B cell (primary cell): ENCODE measurements at regions not wholly inside any gene's neighbourhood (a gene's known extent, or its start where the extent isn't known, plus 50 kb on each side); places are given as distances from the start of the nearest gene placed in this dataset.

Experiments
- ATAC-seq: fragments of 200-7000 bp; cut with Tn5 transposase; one replicate; pipeline ENCODE4 v1.10.0; 2021; ENCODE audit warnings: low read depth, mild to moderate bottlenecking, moderate number of reproducible peaks, moderate library complexity
- CTCF ChIA-PET: fragments of 350-600 bp; sonication (Branson Sonifier 250); formaldehyde crosslinking; loops from one replicate; lab custom pipeline; 2021; ENCODE audit warnings: antibody characterized with exemption, inconsistent platforms; lab: Charles Lee
- POLR2A ChIA-PET: fragments of 350-600 bp; sonication (Branson Sonifier 250); formaldehyde crosslinking; loops from one replicate; lab custom pipeline; 2021; ENCODE audit warnings: antibody characterized with exemption; lab: Charles Lee
- DNase-seq: peaks from one replicate; pipeline ENCODE4 v3.0.0; 2013
- H2AFZ ChIP-seq: 2 replicates; pipeline ENCODE4 v1.6.1; 2012; ENCODE audit warnings: mild to moderate bottlenecking, low read depth, low read length; ENCODE audit not compliant: insufficient read depth, poor library complexity, severe bottlenecking
- H3K27ac ChIP-seq, 2 donors: 1 replicate in 1 of 2; 2 replicates in 1 of 2; pipeline ENCODE4 v1.5.1; 2012 to 2013; ENCODE audit warnings: low read length in 2 of 2, mild to moderate bottlenecking in 2 of 2, moderate library complexity in 1 of 2
- H3K27me3 ChIP-seq, 4 experiments: fragments of 200-600 bp in 1 of 4; sonication (generic) in 1 of 4; replicated peaks in 1 of 4; 1 replicate in 2 of 4; 2 replicates in 2 of 4; pipeline versions ENCODE4 v1.6.1 to v1.7.0; 2013 to 2016; ENCODE audit warnings: low read length in 3 of 4, mild to moderate bottlenecking in 2 of 4, mixed read lengths in 1 of 4, moderate library complexity in 1 of 4; ENCODE audit not compliant: insufficient read depth in 4 of 4, control insufficient read depth in 3 of 4; ENCODE audit errors: control extremely low read depth in 1 of 4
- H3K36me3 ChIP-seq, 2 experiments: replicated peaks in 1 of 2; 1 replicate in 1 of 2; 2 replicates in 1 of 2; pipeline versions ENCODE4 v1.6.1 to v1.7.1; 2013; ENCODE audit warnings: low read length in 1 of 2; ENCODE audit not compliant: insufficient read depth in 2 of 2, control insufficient read depth in 1 of 2; ENCODE audit errors: control extremely low read depth in 1 of 2, extremely low read depth in 1 of 2
- H3K4me1 ChIP-seq, 2 donors: fragments of 200-600 bp in 1 of 2; sonication (generic) in 1 of 2; 1 replicate in 1 of 2; 2 replicates in 1 of 2; pipeline versions ENCODE4 v1.5.1 to v1.6.1; 2013 to 2017; ENCODE audit warnings: low read length in 2 of 2; ENCODE audit not compliant: control insufficient read depth in 2 of 2, insufficient read depth in 2 of 2
- H3K4me2 ChIP-seq: replicated peaks from 2 replicates; pipeline ENCODE3; 2012; ENCODE audit warnings: mild to moderate bottlenecking, low read depth, low read length; ENCODE audit not compliant: poor library complexity, severe bottlenecking
- H3K4me3 ChIP-seq, 5 experiments: fragments of 200-600 bp in 1 of 5; sonication (generic) in 1 of 5; 1 replicate in 3 of 5; 2 replicates in 2 of 5; pipeline versions ENCODE4 v1.5.1 to v1.7.0; 2011 to 2016; ENCODE audit warnings: low read length in 4 of 5, mild to moderate bottlenecking in 4 of 5, low read depth in 2 of 5, control low read depth in 1 of 5, moderate library complexity in 1 of 5; ENCODE audit not compliant: insufficient read depth in 1 of 5; ENCODE audit errors: control extremely low read depth in 1 of 5, extremely low read depth in 1 of 5
- H3K79me2 ChIP-seq: fragments of 200-600 bp; sonication (generic); one replicate; pipeline ENCODE4 v1.6.0; 2016; ENCODE audit warnings: low read length; ENCODE audit not compliant: control insufficient read depth, insufficient read depth
- H3K9ac ChIP-seq: fragments of 200-600 bp; sonication (generic); 2 replicates; pipeline ENCODE4 v1.6.1; 2017; ENCODE audit warnings: mild to moderate bottlenecking, low read length, moderate library complexity
- H3K9me3 ChIP-seq, 3 donors: one replicate each; pipeline versions ENCODE4 v1.6.1 to v1.7.1; 2013; ENCODE audit warnings: low read length in 2 of 3; ENCODE audit not compliant: control insufficient read depth in 2 of 3, insufficient read depth in 1 of 3; ENCODE audit errors: control extremely low read depth in 1 of 3
- H4K20me1 ChIP-seq: 2 replicates; pipeline ENCODE4 v1.6.0; 2012; ENCODE audit warnings: mild to moderate bottlenecking, low read length; ENCODE audit not compliant: insufficient read depth, control insufficient read depth, poor library complexity, severe bottlenecking
- H3K27ac Mint-ChIP-seq: one replicate; pipeline ENCODE4 v1.8.0; 2021; ENCODE audit warnings: mixed read lengths
- H3K27me3 Mint-ChIP-seq: one replicate; pipeline ENCODE4 v1.8.0; 2021; ENCODE audit warnings: mixed read lengths
- H3K4me1 Mint-ChIP-seq: one replicate; pipeline ENCODE4 v1.8.0; 2021; ENCODE audit warnings: mixed read lengths
- H3K4me3 Mint-ChIP-seq: one replicate; pipeline ENCODE4 v1.8.0; 2021; ENCODE audit warnings: mixed read lengths
- H3K9me3 Mint-ChIP-seq: one replicate; pipeline ENCODE4 v1.8.0; 2022; ENCODE audit warnings: mixed read lengths; ENCODE audit not compliant: insufficient read depth
- CTCF ChIP-seq: fragments of 200-600 bp; IDR thresholded peaks from one replicate; pipeline ENCODE4 v1.8.0; 2022; ENCODE audit warnings: antibody characterized with exemption, mild to moderate bottlenecking
- EZH2 ChIP-seq: IDR thresholded peaks from 2 replicates; pipeline ENCODE4 v1.6.1; 2012; ENCODE audit warnings: borderline replicate concordance, low read depth, mild to moderate bottlenecking, moderate library complexity, low read length; ENCODE audit not compliant: insufficient read depth, poor library complexity, severe bottlenecking
- WGBS: methylation state at CpG from one replicate; pipeline ENCODE4 v1.1.5; 2013; ENCODE audit warnings: missing lambda C conversion rate; ENCODE audit not compliant: insufficient coverage; 5-methylcytosine and 5-hydroxymethylcytosine counted together
- intact Hi-C: fragments of 100-400 bp; cut with micrococcal nuclease; formaldehyde crosslinking; loops from one replicate; pipeline ENCODE4 v1.10.0; 2022

DNA sequence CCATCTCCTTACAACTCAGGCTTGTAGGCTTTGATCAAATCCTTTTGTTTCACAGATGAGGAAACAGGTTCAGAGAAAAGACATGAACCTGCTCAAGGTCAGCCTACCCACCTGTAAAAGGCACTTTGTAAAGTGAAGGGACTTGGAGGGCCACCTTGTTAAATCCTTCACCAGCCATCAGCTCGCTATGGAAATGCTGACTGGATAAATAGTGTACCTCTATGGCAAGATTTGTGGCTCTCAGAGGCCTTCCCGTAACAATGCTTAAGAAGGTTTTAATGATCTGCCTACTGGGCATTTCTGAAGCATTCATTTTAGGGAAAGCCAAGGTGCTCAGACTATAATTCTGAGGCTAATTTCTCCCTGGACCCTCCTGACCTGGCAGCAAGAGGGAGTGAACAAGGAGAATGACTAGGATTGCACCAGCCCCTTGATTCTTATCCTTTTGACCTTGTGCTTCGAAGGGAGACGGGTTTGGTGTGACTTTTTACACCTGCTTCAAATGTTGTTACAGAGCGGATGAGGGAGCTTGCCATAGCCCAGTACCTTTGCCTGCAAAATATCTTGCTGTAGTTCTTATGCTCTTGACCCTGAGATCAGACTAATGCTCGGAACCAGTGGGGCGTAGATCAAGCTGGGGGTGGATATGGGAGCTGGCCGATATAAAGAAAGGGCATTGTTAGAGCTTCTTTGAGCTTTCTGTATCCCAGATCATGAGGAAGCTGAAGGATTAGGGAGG is 90.9 kb upstream of the CXCR4 start:
- Histone ChIP-seq H3K36me3 (no peaks in the 10 kb centered on the region), H3K4me1 (peaks cover 87 to 91% of the 10 kb centered on the region in 2 donors), H3K9ac (no peak overlapping the region), H4K20me1 (no peaks in the 10 kb centered on the region), H3K4me3 (no peak overlapping the region), H3K79me2 (no peaks in the 10 kb centered on the region), H2AFZ (no peak overlapping the region), H3K27me3 (no peaks in the 10 kb centered on the region), H3K27ac (peak overlapping the region in 1 of 2 donors; percentile 99), H3K4me2 (peak overlapping the region; percentile 2), H3K9me3 (peaks cover 0 to 14% (median 0%) of the 10 kb centered on the region in 3 donors)
- intact Hi-C loops, result loop anchor here (5.0 kb wide), 1 partner anchor 292 kb away; no protein-coding TSS in a partner anchor
- Mint-ChIP-seq H3K4me3 (peak overlapping the region; percentile 27), H3K4me1 (peaks cover 92% of the 10 kb centered on the region), H3K9me3 (peaks cover 8% of the 10 kb centered on the region), H3K27me3 (no peaks in the 10 kb centered on the region), H3K27ac (peak overlapping the region; percentile 99)
- WGBS, result 100% methylated on average over 7 of the region's 8 CpGs
- ATAC-seq (no peak), DNase-seq (no peak)
- TF ChIP-seq CTCF (no peak), EZH2 (no peak)
- ChIA-PET POLR2A (interaction anchor here (1.8 to 5.2 kb wide), 7 partner anchors 10 to 91 kb away, joined by 5 to 218 read pairs (median 41); partner anchors contain the start of gene CXCR4), CTCF (interaction anchor here (1.8 to 5.0 kb wide), 7 partner anchors 13 to 90 kb away, joined by 4 to 58 read pairs (median 22); partner anchors contain the start of gene CXCR4)

GRCh38 chr2:136207665-136208064 is 89.7 kb upstream of the CXCR4 start:
- H3K36me3 ChIP-seq, result no peaks in the 10 kb centered on the region
- H2AFZ ChIP-seq, result no peak overlapping the region
- peak overlapping the region; percentile 77 for H3K4me2 ChIP-seq
- no peaks in the 10 kb centered on the region for H3K79me2 ChIP-seq
- H4K20me1 ChIP-seq, result no peaks in the 10 kb centered on the region
- Mint-ChIP-seq H3K4me1 (peaks cover 82% of the 10 kb centered on the region), H3K27me3 (no peaks in the 10 kb centered on the region), H3K4me3 (peak overlapping the region; percentile 84), H3K27ac (peak overlapping the region; percentile 99), H3K9me3 (peaks cover 8% of the 10 kb centered on the region)
- peaks cover 75 to 79% of the 10 kb centered on the region in 2 donors for H3K4me1 ChIP-seq
- peak; percentile 1 for ATAC-seq
- H3K27me3 ChIP-seq, result no peaks in the 10 kb centered on the region
- TF ChIP-seq CTCF (no peak), EZH2 (no peak)
- intact Hi-C loops, result loop anchor here (1.0 to 5.0 kb wide), 8 partner anchors 19 to 290 kb away; partner anchors contain the start of genes CXCR4 and DARS1
- WGBS, result 75% methylated on average over 1 of the region's 2 CpGs
- DNase-seq, result no peak
- ChIA-PET POLR2A (interaction anchor here (0.6 to 5.2 kb wide), 15 partner anchors 11 to 222 kb away, joined by 5 to 218 read pairs (median 19); partner anchors contain the start of genes CXCR4 and DARS1), CTCF (interaction anchor here (1.0 to 5.0 kb wide), 20 partner anchors 14 to 294 kb away, joined by 3 to 58 read pairs (median 12); partner anchors contain the start of gene CXCR4)
- H3K4me3 ChIP-seq, result peak overlapping the region in 1 of 5 experiments; percentile 11
- peaks cover 0 to 16% (median 3%) of the 10 kb centered on the region in 3 donors for H3K9me3 ChIP-seq
- H3K9ac ChIP-seq, result peak overlapping the region; percentile 67
- H3K27ac ChIP-seq, result peak overlapping the region; percentile 98 to 99
